ENCODE measurements at regions not wholly inside any gene's neighbourhood (a gene's known extent, or its start where the extent isn't known, plus 50 kb on each side); places are given as distances from the start of the nearest gene placed in this dataset.
"Not testable (repeated sequence)": the region's sequence is repeated elsewhere in the genome, so short reads cannot be mapped to it uniquely, and the experiment has no call there.

GRCh38 chr6:14296698-14297097, 179.1 kb downstream of the CD83 start:
- DNase-seq, result not testable (repeated sequence)

GRCh38 chr6:14297118-14297517, 179.5 kb downstream of the CD83 start:
- not testable (repeated sequence) for DNase-seq

- DNase-seq, result not testable (repeated sequence)
These were observed 182.6 kb downstream of the CD83 start for GRCh38 chr6:14300189-14300588.

GRCh38 chr6:14300721-14301120, 183.1 kb downstream of the CD83 start:
- DNase-seq, result not testable (repeated sequence)

GRCh38 chr6:14301477-14301876, 183.9 kb downstream of the CD83 start:
- not testable (repeated sequence) for DNase-seq

GRCh38 chr6:14305131-14305530, 187.6 kb downstream of the CD83 start:
- no peak for DNase-seq

- no peak for DNase-seq
These were observed 188.1 kb downstream of the CD83 start for GRCh38 chr6:14305624-14306023.

- DNase-seq, result no peak
These were observed 188.8 kb downstream of the CD83 start for GRCh38 chr6:14306151-14306906.

GRCh38 chr6:14309516-14309915, 191.9 kb downstream of the CD83 start:
- no peak for DNase-seq

GRCh38 chr6:14309951-14310445, 192.4 kb downstream of the CD83 start:
- DNase-seq, result no peak

- DNase-seq, result no peak
These were observed 193.4 kb downstream of the CD83 start for GRCh38 chr6:14310960-14311359.

- DNase-seq, result no peak
These were observed 195.0 kb downstream of the CD83 start for GRCh38 chr6:14312587-14312986.

GRCh38 chr6:14313248-14313647, 195.7 kb downstream of the CD83 start:
- no peak for DNase-seq

- DNase-seq, result no peak
These were observed 197.8 kb downstream of the CD83 start for GRCh38 chr6:14315353-14315752.

GRCh38 chr6:14316651-14317386, 199.2 kb downstream of the CD83 start:
- DNase-seq, result peak in 1 of 2 experiments; percentile 38

- DNase-seq, result no peak
These were observed 199.9 kb downstream of the CD83 start for GRCh38 chr6:14317387-14317970.

- DNase-seq, result no peak
These were observed 202.8 kb downstream of the CD83 start for GRCh38 chr6:14320332-14320731.

- DNase-seq, result peak in 1 of 2 experiments; percentile 44
These were observed 204.6 kb downstream of the CD83 start for GRCh38 chr6:14321992-14322772.

GRCh38 chr6:14322841-14323240, 205.3 kb downstream of the CD83 start:
- DNase-seq, result no peak

- DNase-seq, result no peak
These were observed 209.2 kb downstream of the CD83 start for GRCh38 chr6:14326774-14327173.

GRCh38 chr6:14328163-14328562, 210.6 kb downstream of the CD83 start:
- DNase-seq, result no peak

GRCh38 chr6:14333556-14334305, 216.2 kb downstream of the CD83 start:
- DNase-seq, result no peak

Data from NCI-H526 (cell line).